K562 (cell line): ENCODE measurements at regions not wholly inside any gene's neighbourhood (a gene's known extent, or its start where the extent isn't known, plus 50 kb on each side); places are given as distances from the start of the nearest gene placed in this dataset.
A peak's percentile ranks its signal among the peaks of the same experiment; 100 is the strongest.

Experiments used
- ATAC-seq: fragments of 200-7000 bp; cut with Tn5 transposase; 3 replicates; pipeline ENCODE4 v1.9.1; 2020; ENCODE audit warnings: moderate library complexity
- BruUV-seq: library from RNA; stranded (reverse); fragments of 400-500 nt; replicated peaks from 2 replicates; lab custom pipeline; 2021; lab: Mats Ljungman, UMichigan
- CTCF ChIA-PET: fragments of 300-600 bp; formaldehyde crosslinking; extraction: SDS; loops from one replicate; lab custom pipeline; 2021; ENCODE audit warnings: low intra/inter-chr PET ratio; lab: Yijun Ruan, JAX
- POLR2A ChIA-PET: fragments of 300-600, 350-650 bp; sonication (Branson Sonifier 250); formaldehyde crosslinking; extraction: SDS; loops from one replicate; lab custom pipeline; 2021; ENCODE audit warnings: antibody characterized with exemption, inconsistent platforms; lab: Yijun Ruan, JAX
- DNase-seq, 4 experiments: peaks; one replicate each; pipeline versions ENCODE4 v3.0.0 to v3.0.0-alpha.2; 2011 to 2018; ENCODE audit warnings: low spot score in 3 of 4, mixed read lengths in 3 of 4; ENCODE audit errors: extremely low read depth in 1 of 4
- FAIRE-seq: peaks from 2 replicates; lab custom pipeline; 2011; peaks lifted over from hg19 to GRCh38; lab: Jason Lieb, UNC
- H2AFZ ChIP-seq: 2 replicates; pipeline ENCODE4 v1.6.0; 2011; ENCODE audit warnings: low read depth, low read length, control low read depth, inconsistent platforms
- H3K27ac ChIP-seq: fragments of 200-600 bp; 3 replicates; pipeline ENCODE4 v1.8.0; 2011; ENCODE audit warnings: low read depth, mild to moderate bottlenecking, control low read depth, inconsistent platforms, low read length, moderate library complexity, mixed read lengths; ENCODE audit errors: extremely low read depth
- H3K27me3 ChIP-seq, 2 experiments: fragments of 300-600 bp in 1 of 2; 2 replicates in 1 of 2; 3 replicates in 1 of 2; pipeline versions ENCODE4 v1.6.0 to v1.8.0; 2011; ENCODE audit warnings: inconsistent platforms in 2 of 2, low read length in 2 of 2, mild to moderate bottlenecking in 1 of 2, mixed read lengths in 1 of 2, moderate library complexity in 1 of 2; ENCODE audit not compliant: control insufficient read depth in 2 of 2, insufficient read depth in 2 of 2
- H3K36me3 ChIP-seq: fragments of 300-600 bp; 3 replicates; pipeline ENCODE4 v1.8.0; 2011; ENCODE audit warnings: mild to moderate bottlenecking, low read length, inconsistent platforms; ENCODE audit not compliant: control insufficient read depth, insufficient read depth
- H3K4me1 ChIP-seq, 2 experiments: fragments of 200-600 bp in 1 of 2; replicated peaks in 1 of 2; 2 replicates in 1 of 2; 3 replicates in 1 of 2; pipeline versions ENCODE4 v1.5.1 to v1.8.0; 2011; ENCODE audit warnings: inconsistent platforms in 2 of 2, low read length in 2 of 2, mild to moderate bottlenecking in 1 of 2, mixed read lengths in 1 of 2, moderate library complexity in 1 of 2; ENCODE audit not compliant: control insufficient read depth in 2 of 2, insufficient read depth in 2 of 2
- H3K4me2 ChIP-seq: 2 replicates; pipeline ENCODE4 v1.6.1; 2011; ENCODE audit warnings: low read length, control low read depth, inconsistent platforms, mixed read lengths; ENCODE audit not compliant: insufficient read depth
- H3K4me3 ChIP-seq: fragments of 200-600 bp; sonication (generic), shearing (Covaris generic); 2 replicates; pipeline ENCODE4 v1.5.1; 2016; ENCODE audit warnings: control low read depth, inconsistent platforms
- H3K79me2 ChIP-seq: fragments of 200-600 bp; 3 replicates; pipeline ENCODE4 v1.8.0; 2011; ENCODE audit warnings: low read length, inconsistent platforms; ENCODE audit not compliant: control insufficient read depth, insufficient read depth
- H3K9ac ChIP-seq, 2 experiments: 2 replicates each; pipeline versions ENCODE4 v1.6.0 to v1.6.1; 2011; ENCODE audit warnings: low read depth in 2 of 2, low read length in 2 of 2, control low read depth in 1 of 2, inconsistent platforms in 1 of 2, mild to moderate bottlenecking in 1 of 2, mixed read lengths in 1 of 2; ENCODE audit not compliant: insufficient read depth in 1 of 2
- H3K9me1 ChIP-seq: one replicate; pipeline ENCODE4 v1.6.0; 2011; ENCODE audit warnings: inconsistent platforms, mild to moderate bottlenecking, low read length, moderate library complexity; ENCODE audit not compliant: control insufficient read depth, insufficient read depth
- H3K9me3 ChIP-seq: replicated peaks from 2 replicates; pipeline ENCODE4 v1.5.1; 2011; ENCODE audit warnings: low read depth, low read length, inconsistent platforms; ENCODE audit not compliant: control insufficient read depth, insufficient read depth
- H4K20me1 ChIP-seq: replicated peaks from 2 replicates; pipeline ENCODE4 v1.6.1; 2011; ENCODE audit warnings: low read length, inconsistent platforms, mixed read lengths; ENCODE audit not compliant: control insufficient read depth, insufficient read depth
- NONO ChIP-seq, 2 experiments: fragments of 200-400 bp in 1 of 2; fragments of 450-650 bp in 1 of 2; formaldehyde crosslinking in 1 of 2; IDR thresholded peaks; 2 replicates each; pipeline ENCODE4 v1.6.1; 2017; ENCODE audit warnings: low read depth in 2 of 2, mild to moderate bottlenecking in 2 of 2, moderate library complexity in 2 of 2, low read length in 1 of 2
- RBM15 ChIP-seq: fragments of 200-400 bp; formaldehyde crosslinking; IDR thresholded peaks from 2 replicates; pipeline ENCODE4 v1.6.1; 2018; ENCODE audit warnings: mild to moderate bottlenecking, low read length, moderate library complexity; ENCODE audit not compliant: insufficient read depth
- WGBS: fragments of 100-300 bp; shearing (Covaris generic); methylation state at CpG from one replicate; pipeline ENCODE4 v1.1.6; 2016; ENCODE audit warnings: low coverage, mixed read lengths; ENCODE audit not compliant: insufficient coverage; ENCODE audit errors: missing lambda C conversion rate; 5-methylcytosine and 5-hydroxymethylcytosine counted together
- in situ Hi-C: fragments of 300-500 bp; cut with MboI; formaldehyde crosslinking; loops from 4 replicates; pipeline ENCODE4 v1.15.0; 2018; ENCODE audit warnings: inconsistent platforms, mixed read lengths
- intact Hi-C: fragments of 100-400 bp; cut with micrococcal nuclease; formaldehyde crosslinking; loops from 2 replicates; pipeline ENCODE4 v1.14.2; 2022
- TF ChIP-seq, protein P1 (sequence below), 3 experiments: IDR thresholded peaks in 2 of 3; conservative IDR thresholded peaks in 1 of 3; 2 replicates each; pipeline ENCODE4 v1.5.1; 2011 to 2012; ENCODE audit warnings: low read length in 3 of 3, mild to moderate bottlenecking in 3 of 3, control low read depth in 2 of 3, improper control_type of control experiment in 1 of 3, inconsistent platforms in 1 of 3, low read depth in 1 of 3, mixed read lengths in 1 of 3, moderate library complexity in 1 of 3; ENCODE audit not compliant: insufficient read depth in 2 of 3
- TF ChIP-seq, protein P2 (sequence below): fragments of 450-650 bp; IDR thresholded peaks from 2 replicates; pipeline ENCODE4 v1.6.1; 2018; ENCODE audit warnings: mild to moderate bottlenecking, low read depth; ENCODE audit not compliant: partially characterized antibody

DNA sequence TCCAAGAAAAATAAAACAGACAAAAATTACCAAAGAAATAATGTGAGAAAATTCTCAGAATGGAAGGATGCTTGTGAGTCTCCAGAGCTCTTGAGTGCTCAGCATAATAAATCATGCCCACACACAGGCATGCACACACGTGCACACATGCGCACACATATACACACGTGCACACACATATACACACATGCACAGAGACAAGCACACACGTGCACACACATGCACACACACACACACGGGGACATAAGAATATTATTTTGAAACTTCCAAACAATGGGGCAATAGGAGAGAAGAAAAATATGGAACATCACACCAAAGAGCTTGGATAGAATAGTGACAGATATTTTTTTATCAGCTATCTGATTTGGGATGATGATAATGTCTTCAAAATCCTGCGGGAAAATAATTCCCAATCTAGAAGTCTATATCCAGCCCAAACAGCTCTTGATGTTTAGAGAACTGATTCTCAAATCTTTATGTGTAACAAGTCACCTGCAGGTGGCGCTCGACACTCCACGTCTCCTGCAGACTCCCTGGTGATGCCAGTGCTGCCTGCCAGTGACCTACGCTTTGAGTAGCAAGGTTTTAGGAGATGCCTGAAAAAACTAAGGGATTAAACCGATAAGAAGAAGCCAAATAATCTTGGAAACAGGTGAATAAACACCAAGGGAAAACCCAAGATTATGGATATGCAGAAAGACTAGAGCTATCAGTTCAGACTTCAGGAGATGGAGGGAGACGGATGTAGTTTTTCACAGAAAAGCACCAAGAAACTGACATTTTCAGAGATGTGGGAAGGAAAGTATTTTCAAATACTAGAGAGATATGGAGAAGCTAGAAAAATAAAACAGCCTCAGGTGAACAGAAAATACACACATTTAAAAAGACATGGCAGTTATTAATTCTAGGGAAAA lies 743.6 kb downstream of the ETS1 start:
- H4K20me1 ChIP-seq: no peaks in the 10 kb centered on the region
- 3% methylated on average over 12 of the region's 12 CpGs for WGBS
- TF ChIP-seq NONO (IDR thresholded peaks at IDR 0.05; ENCODE audit: low read depth in 2 of 2, low read length in 1 of 2): no peak
- TF ChIP-seq RBM15: no peak
- TF ChIP-seq, protein P1, sequence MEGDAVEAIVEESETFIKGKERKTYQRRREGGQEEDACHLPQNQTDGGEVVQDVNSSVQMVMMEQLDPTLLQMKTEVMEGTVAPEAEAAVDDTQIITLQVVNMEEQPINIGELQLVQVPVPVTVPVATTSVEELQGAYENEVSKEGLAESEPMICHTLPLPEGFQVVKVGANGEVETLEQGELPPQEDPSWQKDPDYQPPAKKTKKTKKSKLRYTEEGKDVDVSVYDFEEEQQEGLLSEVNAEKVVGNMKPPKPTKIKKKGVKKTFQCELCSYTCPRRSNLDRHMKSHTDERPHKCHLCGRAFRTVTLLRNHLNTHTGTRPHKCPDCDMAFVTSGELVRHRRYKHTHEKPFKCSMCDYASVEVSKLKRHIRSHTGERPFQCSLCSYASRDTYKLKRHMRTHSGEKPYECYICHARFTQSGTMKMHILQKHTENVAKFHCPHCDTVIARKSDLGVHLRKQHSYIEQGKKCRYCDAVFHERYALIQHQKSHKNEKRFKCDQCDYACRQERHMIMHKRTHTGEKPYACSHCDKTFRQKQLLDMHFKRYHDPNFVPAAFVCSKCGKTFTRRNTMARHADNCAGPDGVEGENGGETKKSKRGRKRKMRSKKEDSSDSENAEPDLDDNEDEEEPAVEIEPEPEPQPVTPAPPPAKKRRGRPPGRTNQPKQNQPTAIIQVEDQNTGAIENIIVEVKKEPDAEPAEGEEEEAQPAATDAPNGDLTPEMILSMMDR (IDR thresholded peaks at IDR 0.05 in 2 of 3, conservative IDR thresholded peaks at IDR 0.05 in 1 of 3; ENCODE audit: insufficient read depth in 2 of 3, low read depth in 1 of 3, low read length in 3 of 3): peak; percentile 16 to 45 (median 22); a peak in 3 of 6 replicates
- TF ChIP-seq, protein P2, sequence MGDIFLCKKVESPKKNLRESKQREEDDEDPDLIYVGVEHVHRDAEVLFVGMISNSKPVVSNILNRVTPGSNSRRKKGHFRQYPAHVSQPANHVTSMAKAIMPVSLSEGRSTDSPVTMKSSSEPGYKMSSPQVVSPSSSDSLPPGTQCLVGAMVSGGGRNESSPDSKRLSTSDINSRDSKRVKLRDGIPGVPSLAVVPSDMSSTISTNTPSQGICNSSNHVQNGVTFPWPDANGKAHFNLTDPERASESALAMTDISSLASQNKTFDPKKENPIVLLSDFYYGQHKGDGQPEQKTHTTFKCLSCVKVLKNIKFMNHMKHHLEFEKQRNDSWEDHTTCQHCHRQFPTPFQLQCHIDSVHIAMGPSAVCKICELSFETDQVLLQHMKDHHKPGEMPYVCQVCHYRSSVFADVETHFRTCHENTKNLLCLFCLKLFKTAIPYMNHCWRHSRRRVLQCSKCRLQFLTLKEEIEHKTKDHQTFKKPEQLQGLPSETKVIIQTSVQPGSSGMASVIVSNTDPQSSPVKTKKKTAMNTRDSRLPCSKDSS: no peak
- H3K36me3 ChIP-seq: no peaks in the 10 kb centered on the region
- DNase-seq (peak; percentile 6 to 36 (median 20)), ATAC-seq (no peak), FAIRE-seq (no peak)
- intact Hi-C loops (no loop called here), in situ Hi-C loops (no loop called here)
- BruUV-seq: no TSS peak
- H3K4me1 ChIP-seq: no peaks in the 10 kb centered on the region
- no peak overlapping the region for H3K9ac ChIP-seq
- no peak overlapping the region for H2AFZ ChIP-seq
- no peaks in the 10 kb centered on the region for H3K9me1 ChIP-seq
- no peak overlapping the region for H3K4me3 ChIP-seq
- ChIA-PET CTCF (no interaction called here), POLR2A (no interaction called here)
- H3K4me2 ChIP-seq: no peak overlapping the region
- H3K79me2 ChIP-seq: no peaks in the 10 kb centered on the region
- H3K9me3 ChIP-seq: no peaks in the 10 kb centered on the region; the same call in 1 of the 2 replicates
- H3K27me3 ChIP-seq: no peaks in the 10 kb centered on the region
- H3K27ac ChIP-seq: no peak overlapping the region
